H9 (cell line): ENCODE measurements at regions not wholly inside any gene's neighbourhood (a gene's known extent, or its start where the extent isn't known, plus 50 kb on each side); places are given as distances from the start of the nearest gene placed in this dataset.

ENCODE experiments used
- DNase-seq: peaks from one replicate; pipeline ENCODE4 v3.0.0-alpha.2; 2017
- H2AFZ ChIP-seq: one replicate; pipeline ENCODE4 v1.6.1; 2013; ENCODE audit warnings: mild to moderate bottlenecking, low read length, control low read depth, moderate library complexity
- H2AK5ac ChIP-seq: 2 replicates; pipeline ENCODE4 v1.6.1; 2013; ENCODE audit warnings: low read length, control low read depth, mixed read lengths; ENCODE audit not compliant: insufficient read length
- H2BK120ac ChIP-seq: one replicate; pipeline ENCODE4 v1.6.1; 2013; ENCODE audit warnings: low read depth, mild to moderate bottlenecking, low read length, control low read depth, inconsistent platforms; ENCODE audit not compliant: poor library complexity, severe bottlenecking
- H2BK12ac ChIP-seq: 2 replicates; pipeline ENCODE4 v1.6.1; 2013; ENCODE audit warnings: low read length, control low read depth, mixed read lengths, low read depth; ENCODE audit not compliant: insufficient read length
- H2BK15ac ChIP-seq: 2 replicates; pipeline ENCODE4 v1.6.1; 2013; ENCODE audit warnings: low read depth, low read length, control low read depth
- H2BK20ac ChIP-seq: one replicate; pipeline ENCODE4 v1.6.1; 2013; ENCODE audit warnings: low read depth, mild to moderate bottlenecking, low read length, control low read depth, inconsistent platforms; ENCODE audit not compliant: poor library complexity, severe bottlenecking
- H2BK5ac ChIP-seq: 2 replicates; pipeline ENCODE4 v1.6.1; 2013; ENCODE audit warnings: low read length, control low read depth, mixed read lengths; ENCODE audit not compliant: insufficient read length
- H3K14ac ChIP-seq: 2 replicates; pipeline ENCODE4 v1.6.1; 2013; ENCODE audit warnings: low read length, control low read depth; ENCODE audit not compliant: insufficient read depth
- H3K18ac ChIP-seq: 2 replicates; pipeline ENCODE4 v1.6.1; 2013; ENCODE audit warnings: low read depth, mild to moderate bottlenecking, mixed read lengths, low read length, control low read depth; ENCODE audit not compliant: insufficient read length
- H3K23ac ChIP-seq: 2 replicates; pipeline ENCODE4 v1.6.1; 2013; ENCODE audit warnings: low read length, control low read depth, mixed read lengths, low read depth; ENCODE audit not compliant: insufficient read length
- H3K23me2 ChIP-seq: 2 replicates; pipeline ENCODE4 v1.6.1; 2013; ENCODE audit warnings: low read depth, mild to moderate bottlenecking, mixed read lengths, low read length, control low read depth; ENCODE audit not compliant: insufficient read length, poor library complexity, severe bottlenecking
- H3K27ac ChIP-seq: 2 replicates; pipeline ENCODE4 v1.5.1; 2013; ENCODE audit warnings: low read length, control low read depth, mixed read lengths, low read depth; ENCODE audit not compliant: insufficient read length
- H3K27me3 ChIP-seq: 2 replicates; pipeline ENCODE4 v1.6.1; 2013; ENCODE audit warnings: low read length, control low read depth, inconsistent platforms; ENCODE audit not compliant: insufficient read depth
- H3K4ac ChIP-seq: 2 replicates; pipeline ENCODE4 v1.6.1; 2013; ENCODE audit warnings: low read depth, mild to moderate bottlenecking, control low read depth, inconsistent platforms, low read length, moderate library complexity
- H3K4me1 ChIP-seq: 2 replicates; pipeline ENCODE4 v1.6.1; 2013; ENCODE audit warnings: low read length, control low read depth, inconsistent platforms; ENCODE audit not compliant: insufficient read depth
- H3K4me2 ChIP-seq: 2 replicates; pipeline ENCODE4 v1.6.1; 2013; ENCODE audit warnings: low read length, control low read depth, mixed read lengths; ENCODE audit not compliant: insufficient read length, insufficient read depth
- H3K56ac ChIP-seq: 2 replicates; pipeline ENCODE4 v1.6.1; 2013; ENCODE audit warnings: low read depth, mild to moderate bottlenecking, mixed read lengths, low read length, control low read depth; ENCODE audit not compliant: insufficient read length
- H3K79me1 ChIP-seq: 2 replicates; pipeline ENCODE4 v1.6.1; 2013; ENCODE audit warnings: low read depth, mild to moderate bottlenecking, moderate library complexity, low read length, control low read depth, inconsistent platforms; ENCODE audit not compliant: insufficient read depth, poor library complexity, severe bottlenecking
- H3K79me2 ChIP-seq: 2 replicates; pipeline ENCODE4 v1.6.1; 2013; ENCODE audit warnings: low read length, control low read depth, inconsistent platforms; ENCODE audit not compliant: insufficient read depth
- H3K9ac ChIP-seq: 2 replicates; pipeline ENCODE4 v1.6.1; 2013; ENCODE audit warnings: low read length, control low read depth, mixed read lengths; ENCODE audit not compliant: insufficient read length; ENCODE audit errors: extremely low read depth
- H3K9me3 ChIP-seq: one replicate; pipeline ENCODE4 v1.6.1; 2013; ENCODE audit warnings: low read depth, low read length, inconsistent platforms; ENCODE audit not compliant: control insufficient read depth
- H3T11ph ChIP-seq: one replicate; pipeline ENCODE4 v1.6.1; 2013; ENCODE audit warnings: mild to moderate bottlenecking, low read length, control low read depth, inconsistent platforms
- H4K20me1 ChIP-seq: one replicate; pipeline ENCODE4 v1.6.1; 2013; ENCODE audit not compliant: control insufficient read depth, insufficient read length, insufficient read depth
- H4K5ac ChIP-seq: 2 replicates; pipeline ENCODE4 v1.6.1; 2013; ENCODE audit warnings: low read depth, mild to moderate bottlenecking, mixed read lengths, low read length, control low read depth; ENCODE audit not compliant: insufficient read length
- H4K8ac ChIP-seq: replicated peaks from 2 replicates; pipeline ENCODE4 v1.6.1; 2013; ENCODE audit warnings: low read length, control low read depth, mixed read lengths, low read depth; ENCODE audit not compliant: insufficient read length
- H4K91ac ChIP-seq: 2 replicates; pipeline ENCODE4 v1.6.1; 2013; ENCODE audit warnings: low read depth, mild to moderate bottlenecking, moderate library complexity, mixed read lengths, low read length, control low read depth; ENCODE audit not compliant: insufficient read length
- H3K27ac Mint-ChIP-seq, 3 experiments: 2 replicates in 2 of 3; 3 replicates in 1 of 3; pipeline ENCODE4 v1.8.0; 2020 to 2021; ENCODE audit warnings: mixed read lengths in 3 of 3, mild to moderate bottlenecking in 1 of 3, moderate library complexity in 1 of 3
- H3K27me3 Mint-ChIP-seq: 2 replicates; pipeline ENCODE4 v1.8.0; 2021; ENCODE audit warnings: low read depth, mild to moderate bottlenecking, moderate library complexity, mixed read lengths
- H3K36me3 Mint-ChIP-seq, 3 experiments: 2 replicates in 2 of 3; 3 replicates in 1 of 3; pipeline ENCODE4 v1.8.0; 2020 to 2021; ENCODE audit warnings: low read depth in 3 of 3, mixed read lengths in 3 of 3; ENCODE audit not compliant: insufficient read depth in 1 of 3
- H3K4me1 Mint-ChIP-seq, 2 experiments: 2 replicates each; pipeline ENCODE4 v1.8.0; 2020; ENCODE audit warnings: mixed read lengths in 2 of 2
- H3K4me3 Mint-ChIP-seq, 2 experiments: 2 replicates in 1 of 2; 3 replicates in 1 of 2; pipeline ENCODE4 v1.8.0; 2020 to 2021; ENCODE audit warnings: mild to moderate bottlenecking in 2 of 2, mixed read lengths in 2 of 2, moderate library complexity in 1 of 2
- H3K9me3 Mint-ChIP-seq, 2 experiments: 2 replicates in 1 of 2; 3 replicates in 1 of 2; pipeline ENCODE4 v1.8.0; 2020; ENCODE audit warnings: mild to moderate bottlenecking in 2 of 2, mixed read lengths in 2 of 2, moderate library complexity in 1 of 2
- WGBS: extraction: QIAGEN DNeasy Blood & Tissue Kit; methylation state at CpG from one replicate; pipeline ENCODE4 v1.1.7; 2013; ENCODE audit warnings: missing lambda C conversion rate, low lambda C conversion rate, mixed read lengths; ENCODE audit not compliant: insufficient read length; ENCODE audit errors: extremely low coverage; 5-methylcytosine and 5-hydroxymethylcytosine counted together
- TF ChIP-seq, protein P1 (sequence below): fragments of 200-600 bp; sonication (generic); conservative IDR thresholded peaks from 3 replicates; pipeline ENCODE4 v1.8.0; 2021; ENCODE audit warnings: antibody characterized with exemption, mild to moderate bottlenecking

DNA sequence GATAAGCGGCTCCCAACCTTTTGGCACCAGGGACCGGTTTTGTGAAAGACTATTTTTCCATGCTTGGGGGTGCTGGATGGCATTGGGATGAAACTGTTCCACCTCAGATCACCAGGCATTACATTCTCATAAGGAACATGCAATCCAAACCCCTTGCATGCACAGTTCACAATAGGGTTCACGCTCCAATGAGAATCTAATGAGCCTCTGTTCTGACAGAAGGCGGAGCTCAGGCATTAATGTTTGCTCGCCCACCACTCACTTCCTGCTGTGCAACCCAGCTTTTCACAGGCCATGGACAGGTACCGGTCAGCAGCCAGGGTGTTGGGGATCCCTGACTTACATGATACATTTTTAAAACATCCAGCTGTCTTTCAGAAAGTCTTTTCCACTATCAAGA is 187.3 kb downstream of the SLC39A8 start:
- H2BK20ac ChIP-seq = no peak overlapping the region
- no peak overlapping the region for H3T11ph ChIP-seq
- H3K4ac ChIP-seq = no peak overlapping the region
- no peak overlapping the region for H3K14ac ChIP-seq
- H3K9me3 ChIP-seq = no peaks in the 10 kb centered on the region
- no peaks in the 10 kb centered on the region for H3K79me1 ChIP-seq
- H3K23me2 ChIP-seq = no peaks in the 10 kb centered on the region
- no peak overlapping the region for H4K5ac ChIP-seq
- H3K23ac ChIP-seq = no peak overlapping the region
- TF ChIP-seq, protein P1, sequence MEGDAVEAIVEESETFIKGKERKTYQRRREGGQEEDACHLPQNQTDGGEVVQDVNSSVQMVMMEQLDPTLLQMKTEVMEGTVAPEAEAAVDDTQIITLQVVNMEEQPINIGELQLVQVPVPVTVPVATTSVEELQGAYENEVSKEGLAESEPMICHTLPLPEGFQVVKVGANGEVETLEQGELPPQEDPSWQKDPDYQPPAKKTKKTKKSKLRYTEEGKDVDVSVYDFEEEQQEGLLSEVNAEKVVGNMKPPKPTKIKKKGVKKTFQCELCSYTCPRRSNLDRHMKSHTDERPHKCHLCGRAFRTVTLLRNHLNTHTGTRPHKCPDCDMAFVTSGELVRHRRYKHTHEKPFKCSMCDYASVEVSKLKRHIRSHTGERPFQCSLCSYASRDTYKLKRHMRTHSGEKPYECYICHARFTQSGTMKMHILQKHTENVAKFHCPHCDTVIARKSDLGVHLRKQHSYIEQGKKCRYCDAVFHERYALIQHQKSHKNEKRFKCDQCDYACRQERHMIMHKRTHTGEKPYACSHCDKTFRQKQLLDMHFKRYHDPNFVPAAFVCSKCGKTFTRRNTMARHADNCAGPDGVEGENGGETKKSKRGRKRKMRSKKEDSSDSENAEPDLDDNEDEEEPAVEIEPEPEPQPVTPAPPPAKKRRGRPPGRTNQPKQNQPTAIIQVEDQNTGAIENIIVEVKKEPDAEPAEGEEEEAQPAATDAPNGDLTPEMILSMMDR = no peak
- H3K4me2 ChIP-seq = no peak overlapping the region
- H4K8ac ChIP-seq = no peak overlapping the region
- H3K4me1 Mint-ChIP-seq = peaks cover 6 to 8% of the 10 kb centered on the region in 2 experiments; a peak in 2 of 4 replicates
- H3K36me3 Mint-ChIP-seq = peaks cover 0 to 7% (median 2%) of the 10 kb centered on the region in 3 experiments; a peak in 4 of 7 replicates
- no peak overlapping the region for H2BK12ac ChIP-seq
- peaks cover 5% of the 10 kb centered on the region in 2 experiments; a peak in 4 of 5 replicates for H3K9me3 Mint-ChIP-seq
- H4K91ac ChIP-seq = no peak overlapping the region
- H4K20me1 ChIP-seq = no peaks in the 10 kb centered on the region
- no peak for DNase-seq
- no peak overlapping the region for H3K27ac Mint-ChIP-seq
- no peaks in the 10 kb centered on the region for H3K4me1 ChIP-seq
- no peaks in the 10 kb centered on the region for H3K27me3 Mint-ChIP-seq
- WGBS = no CpG with 5 or more reads among the region's 6 CpGs
- no peak overlapping the region for H3K27ac ChIP-seq
- no peak overlapping the region for H3K56ac ChIP-seq
- H3K9ac ChIP-seq = no peak overlapping the region
- no peak overlapping the region for H2BK15ac ChIP-seq
- H3K4me3 Mint-ChIP-seq = no peak overlapping the region
- no peak overlapping the region for H2BK5ac ChIP-seq
- H3K18ac ChIP-seq = no peak overlapping the region
- no peaks in the 10 kb centered on the region for H3K27me3 ChIP-seq
- H2BK120ac ChIP-seq = no peak overlapping the region
- no peak overlapping the region for H2AK5ac ChIP-seq
- no peaks in the 10 kb centered on the region for H3K79me2 ChIP-seq
- peak overlapping the region; percentile 22 for H2AFZ ChIP-seq
